Transverse colon (tissue), 4 donors: ENCODE measurements at regions not wholly inside any gene's neighbourhood (a gene's known extent, or its start where the extent isn't known, plus 50 kb on each side); places are given as distances from the start of the nearest gene placed in this dataset.

ENCODE experiments used
- CTCF ChIP-seq, 5 experiments: fragments of 200-600 bp in 3 of 5; fragments of 450-650 bp in 2 of 5; sonication (generic) in 3 of 5; IDR thresholded peaks; 1 replicate in 2 of 5; 2 replicates in 3 of 5; pipeline ENCODE4 v1.5.1; 2016 to 2017; ENCODE audit warnings: antibody characterized with exemption in 5 of 5, inconsistent platforms in 3 of 5, mild to moderate bottlenecking in 2 of 5, moderate library complexity in 1 of 5
- EP300 ChIP-seq: sonication (generic); formaldehyde crosslinking; IDR thresholded peaks from one replicate; pipeline ENCODE4 v1.6.1; 2017; ENCODE audit warnings: antibody characterized with exemption, low read depth
- POLR2AphosphoS5 ChIP-seq, 3 donors: sonication (generic); formaldehyde crosslinking; IDR thresholded peaks; one replicate each; pipeline ENCODE4 v1.6.1; 2016; ENCODE audit warnings: antibody characterized with exemption in 3 of 3

- TF ChIP-seq CTCF (IDR thresholded peaks at IDR 0.05) (no peak), EP300 (no peak), POLR2AphosphoS5 (IDR thresholded peaks at IDR 0.05) (no peak)
Measured at GRCh38 chr4:123913598-123913997, 517.0 kb downstream of the SPRY1 start.
